ENCODE measurements at regions not wholly inside any gene's neighbourhood (a gene's known extent, or its start where the extent isn't known, plus 50 kb on each side); places are given as distances from the start of the nearest gene placed in this dataset.

GRCh38 chr6:87907521-87907920 lies 140.1 kb upstream of the SPACA1 start:
- peak; percentile 65 for DNase-seq (ENCODE audit: low spot score)

GRCh38 chr6:87905101-87905641 lies 142.5 kb upstream of the SPACA1 start:
- DNase-seq (ENCODE audit: low spot score) = no peak

GRCh38 chr6:87904011-87904410 lies 143.6 kb upstream of the SPACA1 start:
- DNase-seq (ENCODE audit: low spot score) = no peak

GRCh38 chr6:87903323-87903722 lies 144.3 kb upstream of the SPACA1 start:
- DNase-seq (ENCODE audit: low spot score) = no peak

- no peak for DNase-seq (ENCODE audit: low spot score)
These were observed 145.3 kb upstream of the SPACA1 start for GRCh38 chr6:87902383-87902782.

GRCh38 chr6:87901613-87902012 lies 146.0 kb upstream of the SPACA1 start:
- DNase-seq (ENCODE audit: low spot score) = no peak

- DNase-seq (ENCODE audit: low spot score) = no peak
These were observed 147.4 kb upstream of the SPACA1 start for GRCh38 chr6:87900160-87900698.

GRCh38 chr6:87899499-87900147 lies 148.0 kb upstream of the SPACA1 start:
- no peak for DNase-seq (ENCODE audit: low spot score)

GRCh38 chr6:87897663-87898062 lies 150.0 kb upstream of the SPACA1 start:
- DNase-seq (ENCODE audit: low spot score) = peak; percentile 18

GRCh38 chr6:87897013-87897412 lies 150.6 kb upstream of the SPACA1 start:
- no peak for DNase-seq (ENCODE audit: low spot score)

- no peak for DNase-seq (ENCODE audit: low spot score)
These were observed 160.4 kb upstream of the SPACA1 start for GRCh38 chr6:87887266-87887665.

- DNase-seq (ENCODE audit: low spot score) = no peak
These were observed 163.4 kb upstream of the SPACA1 start for GRCh38 chr6:87884203-87884602.

GRCh38 chr6:87881342-87881895 lies 166.2 kb upstream of the SPACA1 start:
- no peak for DNase-seq (ENCODE audit: low spot score)

- no peak for DNase-seq (ENCODE audit: low spot score)
These were observed 168.3 kb upstream of the SPACA1 start for GRCh38 chr6:87879132-87879861.

- DNase-seq (ENCODE audit: low spot score) = no peak
These were observed 171.9 kb upstream of the SPACA1 start for GRCh38 chr6:87875781-87876180.

GRCh38 chr6:87873556-87873955 lies 171.5 kb upstream of the AKIRIN2 start:
- DNase-seq (ENCODE audit: low spot score) = no peak

- no peak for DNase-seq (ENCODE audit: low spot score)
These were observed 168.5 kb upstream of the AKIRIN2 start for GRCh38 chr6:87870556-87870955.

- DNase-seq (ENCODE audit: low spot score) = no peak
These were observed 167.3 kb upstream of the AKIRIN2 start for GRCh38 chr6:87869064-87869905.

- no peak for DNase-seq (ENCODE audit: low spot score)
These were observed 158.9 kb upstream of the AKIRIN2 start for GRCh38 chr6:87860902-87861301.

- DNase-seq (ENCODE audit: low spot score) = no peak
These were observed 156.4 kb upstream of the AKIRIN2 start for GRCh38 chr6:87858440-87858839.

GRCh38 chr6:87851674-87852299 lies 149.8 kb upstream of the AKIRIN2 start:
- DNase-seq (ENCODE audit: low spot score) = no peak

GRCh38 chr6:87848616-87849015 lies 146.6 kb upstream of the AKIRIN2 start:
- no peak for DNase-seq (ENCODE audit: low spot score)

All from AG20443 (cell line).